ENCODE measurements at regions not wholly inside any gene's neighbourhood (a gene's known extent, or its start where the extent isn't known, plus 50 kb on each side); places are given as distances from the start of the nearest gene placed in this dataset.

DNA sequence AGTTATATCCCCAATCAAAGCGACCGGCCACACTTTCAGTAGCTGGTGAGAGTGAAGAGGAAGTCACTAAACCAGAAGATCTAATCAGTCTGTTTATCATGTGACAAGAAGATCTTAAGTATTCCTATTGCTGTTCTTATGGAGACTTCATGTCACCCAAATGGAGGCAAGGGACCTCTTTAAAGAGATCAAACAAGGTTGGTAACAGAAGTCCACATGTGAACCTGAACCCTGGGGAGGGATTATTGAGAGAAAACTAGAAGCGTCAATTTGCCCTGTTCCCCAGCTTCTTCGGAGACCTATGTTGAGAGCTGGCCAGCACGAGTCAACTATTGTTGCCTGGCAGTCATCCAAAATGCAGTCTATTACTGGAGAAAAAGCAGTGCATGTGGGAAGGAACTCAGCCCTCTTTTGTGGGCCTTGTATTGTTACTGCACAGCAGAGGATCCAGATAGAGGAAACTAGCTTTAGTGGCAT, 76.9 kb upstream of the CTSC start:
- no peaks in the 10 kb centered on the region for H3K9me3 ChIP-seq
- no peak for TF ChIP-seq POLR2A (IDR thresholded peaks at IDR 0.05)
- TF ChIP-seq, protein P1, sequence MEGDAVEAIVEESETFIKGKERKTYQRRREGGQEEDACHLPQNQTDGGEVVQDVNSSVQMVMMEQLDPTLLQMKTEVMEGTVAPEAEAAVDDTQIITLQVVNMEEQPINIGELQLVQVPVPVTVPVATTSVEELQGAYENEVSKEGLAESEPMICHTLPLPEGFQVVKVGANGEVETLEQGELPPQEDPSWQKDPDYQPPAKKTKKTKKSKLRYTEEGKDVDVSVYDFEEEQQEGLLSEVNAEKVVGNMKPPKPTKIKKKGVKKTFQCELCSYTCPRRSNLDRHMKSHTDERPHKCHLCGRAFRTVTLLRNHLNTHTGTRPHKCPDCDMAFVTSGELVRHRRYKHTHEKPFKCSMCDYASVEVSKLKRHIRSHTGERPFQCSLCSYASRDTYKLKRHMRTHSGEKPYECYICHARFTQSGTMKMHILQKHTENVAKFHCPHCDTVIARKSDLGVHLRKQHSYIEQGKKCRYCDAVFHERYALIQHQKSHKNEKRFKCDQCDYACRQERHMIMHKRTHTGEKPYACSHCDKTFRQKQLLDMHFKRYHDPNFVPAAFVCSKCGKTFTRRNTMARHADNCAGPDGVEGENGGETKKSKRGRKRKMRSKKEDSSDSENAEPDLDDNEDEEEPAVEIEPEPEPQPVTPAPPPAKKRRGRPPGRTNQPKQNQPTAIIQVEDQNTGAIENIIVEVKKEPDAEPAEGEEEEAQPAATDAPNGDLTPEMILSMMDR (IDR thresholded peaks at IDR 0.05): no peak
- no peaks in the 10 kb centered on the region for H3K36me3 ChIP-seq
- H3K27me3 ChIP-seq: no peaks in the 10 kb centered on the region
- DNase-seq: no peak
- H3K27ac ChIP-seq: no peak overlapping the region
- H3K4me3 ChIP-seq: no peak overlapping the region
- peaks cover 0 to 6% (median 0%) of the 10 kb centered on the region in 4 donors for H3K4me1 ChIP-seq

GRCh38 chr11:88411265-88411664, 73.7 kb upstream of the CTSC start:
- Histone ChIP-seq H3K27ac (no peak overlapping the region), H3K4me1 (peaks cover 0 to 6% (median 0%) of the 10 kb centered on the region in 4 donors), H3K4me3 (no peak overlapping the region), H3K9me3 (no peaks in the 10 kb centered on the region), H3K27me3 (no peaks in the 10 kb centered on the region), H3K36me3 (no peaks in the 10 kb centered on the region)
- DNase-seq: no peak
- TF ChIP-seq, protein P1 (IDR thresholded peaks at IDR 0.05): no peak
- TF ChIP-seq POLR2A (IDR thresholded peaks at IDR 0.05): no peak

DNA sequence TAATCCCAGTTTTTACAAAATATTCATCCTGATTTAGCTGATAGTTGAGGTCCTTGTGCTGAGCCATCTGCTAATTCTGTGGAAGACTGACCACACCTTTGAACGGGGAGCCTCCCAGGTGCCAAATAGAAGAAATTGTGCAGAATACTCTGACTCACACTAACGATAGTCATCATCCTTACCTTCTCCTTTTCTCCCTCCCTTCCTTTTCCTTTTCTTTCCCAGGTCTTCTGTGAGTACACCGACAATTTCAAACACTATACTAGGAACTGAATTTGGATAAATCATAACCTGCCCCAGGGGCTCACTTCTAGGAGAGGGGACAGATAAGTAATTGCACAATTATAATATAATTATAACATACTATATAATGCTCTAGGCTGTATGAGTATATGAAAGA, 73.1 kb upstream of the CTSC start:
- no peak overlapping the region for H3K4me3 ChIP-seq
- H3K9me3 ChIP-seq: no peaks in the 10 kb centered on the region
- no peak for DNase-seq
- peaks cover 0 to 6% (median 0%) of the 10 kb centered on the region in 4 donors for H3K4me1 ChIP-seq
- no peaks in the 10 kb centered on the region for H3K36me3 ChIP-seq
- TF ChIP-seq, protein P1 (IDR thresholded peaks at IDR 0.05): no peak
- no peak for TF ChIP-seq POLR2A (IDR thresholded peaks at IDR 0.05)
- H3K27ac ChIP-seq: no peak overlapping the region
- H3K27me3 ChIP-seq: no peaks in the 10 kb centered on the region

- peaks cover 0 to 6% (median 0%) of the 10 kb centered on the region in 4 donors for H3K4me1 ChIP-seq
- TF ChIP-seq POLR2A (IDR thresholded peaks at IDR 0.05): no peak
- TF ChIP-seq, protein P1 (IDR thresholded peaks at IDR 0.05): no peak
- no peak for DNase-seq
- H3K27me3 ChIP-seq: no peaks in the 10 kb centered on the region
- H3K9me3 ChIP-seq: no peaks in the 10 kb centered on the region
- no peak overlapping the region for H3K27ac ChIP-seq
- H3K36me3 ChIP-seq: no peaks in the 10 kb centered on the region
- no peak overlapping the region for H3K4me3 ChIP-seq
Observed at GRCh38 chr11:88410056-88410455, 72.5 kb upstream of the CTSC start.

DNA sequence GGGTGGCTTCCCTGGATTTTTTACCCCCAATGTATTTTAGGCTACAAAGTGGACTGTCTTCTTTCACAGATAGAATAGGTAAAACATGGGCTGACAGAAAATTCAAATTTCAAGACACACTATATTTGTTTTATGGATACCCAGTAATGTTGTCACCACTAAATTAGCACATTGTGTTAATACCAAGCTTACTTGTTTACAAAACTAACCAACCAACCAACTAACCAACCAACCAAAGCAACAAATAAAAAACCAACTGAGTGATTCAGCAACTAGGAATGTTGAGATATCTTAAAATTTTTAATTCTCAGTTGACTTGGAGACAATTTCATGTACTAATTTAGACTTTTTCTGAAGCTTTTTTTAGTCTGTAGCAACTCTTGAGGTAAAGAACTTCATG, 69.3 kb upstream of the CTSC start:
- Histone ChIP-seq H3K4me3 (no peak overlapping the region), H3K4me1 (peaks cover 0 to 7% (median 0%) of the 10 kb centered on the region in 4 donors), H3K9me3 (no peaks in the 10 kb centered on the region), H3K27me3 (no peaks in the 10 kb centered on the region), H3K27ac (no peak overlapping the region), H3K36me3 (no peaks in the 10 kb centered on the region)
- TF ChIP-seq, protein P1 (IDR thresholded peaks at IDR 0.05): no peak
- no peak for TF ChIP-seq POLR2A (IDR thresholded peaks at IDR 0.05)
- DNase-seq: no peak

DNA sequence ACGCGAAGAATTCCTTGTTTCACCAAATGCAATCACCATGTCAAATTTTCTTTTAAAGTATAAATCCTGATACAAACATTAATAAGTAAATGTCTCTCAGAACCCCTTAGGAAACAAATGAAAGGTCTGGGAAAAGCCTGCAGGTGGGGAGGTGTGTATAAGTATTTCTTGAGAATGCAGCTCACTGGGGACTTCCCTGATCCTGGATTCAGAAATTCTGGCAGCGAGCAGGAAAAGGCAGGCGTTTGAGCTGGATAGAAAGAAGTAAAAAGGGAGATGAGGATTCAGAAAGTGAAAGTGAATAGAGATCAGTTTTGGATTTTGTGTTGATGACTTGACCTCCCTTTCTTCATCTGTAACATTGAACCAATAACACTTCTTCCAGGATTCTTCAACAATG, 68.3 kb upstream of the CTSC start:
- Histone ChIP-seq H3K4me3 (no peak overlapping the region), H3K4me1 (peaks cover 0 to 7% (median 0%) of the 10 kb centered on the region in 4 donors), H3K36me3 (no peaks in the 10 kb centered on the region), H3K27me3 (no peaks in the 10 kb centered on the region), H3K9me3 (no peaks in the 10 kb centered on the region), H3K27ac (no peak overlapping the region)
- TF ChIP-seq POLR2A (IDR thresholded peaks at IDR 0.05): no peak
- TF ChIP-seq, protein P1 (IDR thresholded peaks at IDR 0.05): no peak
- DNase-seq: no peak
